ENCODE measurements at regions not wholly inside any gene's neighbourhood (a gene's known extent, or its start where the extent isn't known, plus 50 kb on each side); places are given as distances from the start of the nearest gene placed in this dataset.
"Not testable (repeated sequence)": the region's sequence is repeated elsewhere in the genome, so short reads cannot be mapped to it uniquely, and the experiment has no call there.

DNA sequence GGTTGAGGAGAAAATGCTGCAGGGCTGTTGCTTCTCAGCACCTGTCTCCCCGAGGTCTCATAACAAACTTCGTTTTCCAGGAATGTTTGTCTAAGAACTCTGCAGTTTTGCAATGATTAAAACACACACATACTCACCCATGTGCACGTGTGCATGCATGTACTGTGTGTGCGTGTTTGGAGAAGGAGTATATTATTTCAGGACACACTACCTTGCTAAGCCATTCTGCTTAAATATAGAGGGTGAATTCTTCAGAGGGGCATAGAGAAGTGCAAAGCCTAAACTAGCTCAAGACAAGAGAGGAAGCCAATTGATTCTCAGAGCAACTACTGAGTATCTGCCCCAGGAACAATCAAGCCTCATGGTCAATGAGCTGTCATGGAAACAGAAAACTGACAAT, 298.4 kb upstream of the MGMT start:
- intact Hi-C loops (cut with micrococcal nuclease), result no loop called here

DNA sequence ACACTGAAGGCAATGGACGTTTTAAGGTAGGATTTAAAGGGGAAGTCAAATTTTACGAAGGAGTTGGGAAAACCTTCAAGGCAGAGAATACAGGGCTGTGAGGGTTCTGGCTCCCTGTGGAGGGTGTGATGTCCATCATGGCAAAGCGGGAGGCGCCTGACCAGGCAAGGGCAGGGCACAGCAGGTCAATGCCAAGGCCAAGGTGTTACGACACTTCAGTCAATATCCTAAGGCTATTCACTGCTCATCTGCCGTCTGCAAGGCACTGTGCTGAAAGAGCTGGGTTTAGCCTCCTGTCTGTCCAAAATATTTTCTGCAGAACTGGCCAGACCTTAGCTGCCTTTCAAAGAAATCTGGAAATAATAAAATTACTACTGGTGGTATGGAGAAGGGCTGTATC, 297.9 kb upstream of the MGMT start:
- intact Hi-C loops (cut with micrococcal nuclease), result no loop called here

DNA sequence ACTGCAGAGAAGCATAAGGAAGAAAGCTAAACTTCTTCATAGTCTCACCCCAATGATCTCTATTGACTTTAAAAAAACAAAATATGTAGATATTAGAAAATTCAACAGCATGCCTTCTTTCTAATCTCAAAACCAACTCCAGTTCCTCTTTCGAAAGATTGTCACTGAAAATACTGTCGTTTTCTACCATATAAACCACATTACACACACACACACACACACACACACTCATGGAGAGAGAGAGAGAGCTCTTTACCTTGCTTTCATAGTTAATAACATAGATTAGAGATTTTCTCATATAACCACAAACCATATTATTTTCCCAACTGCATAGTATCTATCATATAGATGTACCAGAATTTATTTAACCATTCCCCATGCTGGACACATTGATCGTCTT, 296.2 kb upstream of the MGMT start:
- intact Hi-C loops (cut with micrococcal nuclease), result no loop called here

DNA sequence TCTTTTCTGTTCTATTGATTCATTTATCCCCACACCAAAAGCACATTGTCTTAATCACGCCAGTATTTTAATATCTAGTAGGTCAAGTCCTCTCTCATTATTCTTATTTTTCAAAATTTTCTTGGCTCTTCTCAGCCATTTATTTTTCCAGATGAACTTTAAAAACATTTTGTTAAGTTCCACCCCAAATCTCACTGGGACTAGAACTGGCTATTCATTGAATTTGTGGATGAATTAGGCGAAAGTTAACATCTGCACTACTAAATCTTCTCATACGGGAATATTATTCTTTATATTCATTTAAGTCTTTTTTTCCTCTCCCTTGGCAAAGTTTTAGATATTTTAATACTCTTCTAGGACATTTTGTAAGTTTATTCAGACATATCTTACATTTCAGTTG, 295.2 kb upstream of the MGMT start:
- intact Hi-C loops (cut with micrococcal nuclease), result no loop called here

- intact Hi-C loops (cut with micrococcal nuclease), result no loop called here
These were observed 292.6 kb upstream of the MGMT start for GRCh38 chr10:129174232-129175014.

DNA sequence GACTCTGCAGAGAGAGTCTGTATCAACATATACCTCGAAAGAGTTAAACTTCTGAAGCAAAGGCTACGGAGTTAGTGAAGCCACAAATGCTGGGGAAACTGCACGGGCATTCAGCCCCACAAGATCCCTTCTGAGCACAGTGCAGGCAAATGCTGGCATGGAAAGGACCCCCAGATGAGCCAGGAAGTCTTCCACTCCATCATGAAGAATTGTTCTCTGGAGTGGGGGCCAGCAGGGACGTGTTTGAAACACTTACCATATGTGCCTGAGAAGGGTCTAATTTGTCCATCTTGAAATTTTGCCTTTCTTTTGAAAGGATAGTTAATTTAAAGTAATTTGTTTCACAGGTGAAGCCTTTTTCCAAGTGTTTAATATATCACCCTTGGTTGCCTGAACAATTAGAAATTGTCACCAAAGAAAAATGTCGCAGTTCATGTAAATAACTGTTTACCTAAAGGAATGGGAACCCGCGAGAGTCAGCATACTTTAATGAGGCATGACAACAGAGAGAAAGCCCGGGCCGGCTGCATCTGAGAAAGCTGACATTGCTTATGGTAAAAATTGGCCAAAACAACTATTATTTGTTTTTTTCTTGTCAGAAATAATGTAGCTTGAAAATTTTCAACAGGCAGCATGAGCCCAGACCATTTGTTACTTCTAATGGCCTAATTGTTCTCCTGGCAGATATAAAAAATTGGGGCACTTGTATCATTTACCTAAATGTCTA, 287.6 kb upstream of the MGMT start:
- intact Hi-C loops (cut with micrococcal nuclease), result no loop called here

DNA sequence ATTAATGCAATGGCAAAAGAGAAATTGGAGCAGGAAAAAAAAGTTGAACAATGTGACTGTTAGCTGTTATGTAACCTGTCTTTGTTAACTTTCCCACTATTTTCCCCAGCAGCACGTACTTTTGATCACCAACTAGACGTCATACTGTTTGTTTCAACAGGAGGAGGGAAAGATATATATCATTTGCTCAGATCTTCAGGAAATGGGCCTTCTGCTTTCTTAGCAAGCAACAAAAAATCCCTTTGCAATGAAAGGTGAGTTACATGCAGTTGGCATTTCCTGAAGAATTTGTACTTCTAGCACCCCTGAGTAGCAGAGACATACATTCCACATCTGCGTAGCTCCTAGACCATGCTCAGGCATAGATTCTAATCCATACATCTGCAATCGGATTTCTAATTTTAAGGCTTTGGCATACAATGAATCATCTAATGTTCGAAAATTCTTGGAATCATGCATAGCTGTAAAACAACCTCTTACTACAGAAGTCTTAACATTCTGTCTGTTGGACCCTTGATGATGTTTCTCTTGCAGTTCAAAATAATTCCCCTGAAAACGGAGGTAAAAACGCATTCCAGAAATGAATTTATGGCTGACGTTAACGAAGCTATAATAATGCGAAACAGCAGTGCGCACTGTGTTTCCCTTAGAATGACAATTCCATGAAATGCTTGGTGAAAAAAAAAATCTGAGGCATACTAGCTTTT, 286.9 kb upstream of the MGMT start:
- intact Hi-C loops (cut with micrococcal nuclease), result no loop called here

DNA sequence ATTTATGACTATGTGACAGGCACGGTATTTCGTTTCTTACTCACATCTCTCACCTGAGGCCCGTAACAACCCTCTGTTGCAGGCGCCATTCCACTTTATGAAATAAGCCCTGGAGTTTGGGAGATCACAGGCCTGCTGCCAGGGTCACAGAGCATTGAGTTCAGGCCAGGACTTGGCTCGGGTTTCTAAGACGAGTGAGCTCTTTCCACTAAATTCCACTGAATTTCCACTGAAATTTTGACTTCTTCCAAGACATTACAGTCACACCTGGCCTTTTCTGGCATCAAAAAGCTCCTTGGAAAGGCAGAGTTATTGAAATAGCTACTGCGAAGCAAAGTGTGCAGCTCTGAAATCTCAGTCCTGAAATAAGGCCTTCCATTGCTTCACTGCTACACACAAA, 282.8 kb upstream of the MGMT start:
- intact Hi-C loops (cut with micrococcal nuclease), result no loop called here

GRCh38 chr10:129187331-129187730, 279.7 kb upstream of the MGMT start:
- intact Hi-C loops (cut with micrococcal nuclease), result no loop called here

DNA sequence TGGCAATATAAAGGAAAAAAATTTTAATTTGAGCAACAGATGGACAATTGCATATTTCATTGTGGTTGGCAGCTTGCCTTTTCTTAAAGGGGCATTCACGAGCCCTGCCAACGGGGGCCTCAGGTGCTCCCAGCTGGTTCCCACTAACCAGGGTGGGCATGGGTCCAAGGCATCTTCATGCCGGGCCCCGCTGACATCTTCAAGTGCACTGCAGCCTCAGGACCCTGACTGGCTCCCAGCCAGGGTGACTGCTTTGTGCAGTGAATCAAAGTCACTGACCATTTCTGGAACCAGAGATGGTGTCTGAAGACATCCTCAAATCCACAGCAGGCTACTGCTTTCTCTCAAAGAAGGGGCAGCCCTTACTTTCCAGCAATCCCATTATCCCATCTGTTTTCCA, 275.2 kb upstream of the MGMT start:
- intact Hi-C loops (cut with micrococcal nuclease), result no loop called here

- intact Hi-C loops (cut with micrococcal nuclease), result no loop called here
These were observed 274.5 kb upstream of the MGMT start for GRCh38 chr10:129192344-129193128.

DNA sequence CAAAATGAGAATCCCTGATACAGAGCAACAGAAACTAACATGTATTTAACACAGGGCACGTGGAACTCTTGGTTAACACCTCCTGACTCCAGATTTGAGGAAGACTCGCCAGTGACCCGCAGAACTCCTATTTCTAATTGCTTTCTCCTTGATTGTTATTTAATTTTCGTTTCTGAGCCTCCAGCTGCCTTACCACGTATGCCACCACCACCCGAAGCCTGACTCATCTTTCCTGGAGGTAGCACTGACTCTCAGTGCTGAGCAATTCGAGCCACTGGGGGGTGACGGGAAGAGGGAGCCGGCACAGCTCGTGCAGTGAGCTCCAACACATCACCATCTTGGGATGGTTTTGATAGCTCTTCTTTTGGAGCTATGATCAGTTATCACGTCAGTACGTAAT, 273.9 kb upstream of the MGMT start:
- intact Hi-C loops (cut with micrococcal nuclease), result no loop called here

- intact Hi-C loops (cut with micrococcal nuclease), result no loop called here
These were observed 272.7 kb upstream of the MGMT start for GRCh38 chr10:129194181-129194870.

DNA sequence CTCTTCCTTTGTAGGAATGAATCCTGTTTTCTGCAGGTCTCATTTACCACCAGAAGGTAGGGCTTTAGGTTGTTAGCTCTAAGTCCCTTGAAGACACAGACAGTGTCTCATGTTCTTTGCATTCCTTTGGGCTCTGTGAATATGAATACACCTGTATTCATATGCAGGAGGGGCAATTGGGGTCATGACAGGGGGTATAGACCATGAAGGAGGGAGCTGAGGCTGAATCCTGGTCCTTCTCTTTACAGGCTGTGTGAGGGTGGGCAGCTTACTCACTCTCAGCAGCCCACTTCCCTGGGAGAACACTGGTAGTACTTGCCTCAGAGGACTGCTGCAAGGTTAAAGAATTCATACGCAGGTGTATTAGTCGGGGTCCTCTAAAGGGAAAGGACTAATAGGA, 267.2 kb upstream of the MGMT start:
- intact Hi-C loops (cut with micrococcal nuclease), result no loop called here

GRCh38 chr10:129203819-129204218, 263.2 kb upstream of the MGMT start:
- intact Hi-C loops (cut with micrococcal nuclease), result no loop called here

DNA sequence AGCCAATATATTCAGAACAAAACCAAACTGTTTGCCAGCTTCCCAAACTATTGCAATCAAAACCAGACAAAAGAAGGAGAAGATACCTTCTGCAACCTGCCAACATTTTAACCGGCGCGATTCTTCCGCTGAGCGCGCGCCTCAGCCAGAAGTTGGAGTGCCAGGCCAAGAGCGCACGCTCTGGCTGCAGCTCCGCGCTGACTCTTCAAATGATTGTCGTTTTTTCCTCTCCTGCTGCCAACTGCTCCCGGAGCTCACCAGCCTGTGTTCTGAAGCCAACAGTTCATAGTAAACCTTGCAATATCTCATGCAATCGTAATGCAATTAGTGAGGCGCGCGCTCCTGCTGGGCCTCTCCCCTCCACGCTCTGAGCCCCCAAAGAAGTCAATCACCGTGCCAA, 259.7 kb upstream of the MGMT start:
- intact Hi-C loops (cut with micrococcal nuclease), result no loop called here

DNA sequence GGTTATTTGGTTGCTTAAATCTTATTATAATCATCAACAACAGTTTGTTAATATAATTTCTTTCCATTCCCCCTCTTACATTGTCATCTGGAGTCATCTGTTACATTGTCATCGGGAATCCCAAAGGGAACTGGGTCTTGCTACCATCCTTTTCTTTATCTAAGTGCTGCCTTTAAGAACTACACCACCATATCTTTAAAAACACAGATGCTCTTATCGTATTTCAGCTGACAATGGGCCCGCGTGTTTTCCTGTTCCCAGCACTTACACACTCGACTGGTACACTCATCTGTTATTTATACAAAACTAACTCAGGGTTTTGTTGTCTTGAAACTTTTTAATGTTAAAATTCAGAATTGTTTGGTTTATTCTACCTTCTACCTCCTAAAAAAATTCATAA, 256.2 kb upstream of the MGMT start:
- intact Hi-C loops (cut with micrococcal nuclease), result no loop called here

DNA sequence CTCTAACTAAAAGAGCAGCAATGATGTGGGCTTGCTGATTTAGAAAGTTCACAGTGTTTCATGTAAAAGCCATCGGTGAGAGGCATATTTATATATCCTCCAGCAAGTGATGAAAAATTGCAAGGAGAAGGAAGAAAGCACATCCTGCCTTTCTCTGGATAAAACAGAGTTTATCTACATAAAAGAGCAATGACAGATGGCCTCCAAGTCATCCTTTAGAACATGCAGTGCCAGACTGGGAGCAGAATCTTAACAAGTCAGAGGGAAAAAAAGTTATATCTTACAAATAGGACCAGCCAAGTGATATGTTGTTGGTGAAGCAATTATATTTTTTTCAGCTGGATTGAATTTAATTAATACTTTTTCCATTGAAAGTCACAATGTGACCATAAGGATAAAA, 253.8 kb upstream of the MGMT start:
- intact Hi-C loops (cut with micrococcal nuclease), result no loop called here

DNA sequence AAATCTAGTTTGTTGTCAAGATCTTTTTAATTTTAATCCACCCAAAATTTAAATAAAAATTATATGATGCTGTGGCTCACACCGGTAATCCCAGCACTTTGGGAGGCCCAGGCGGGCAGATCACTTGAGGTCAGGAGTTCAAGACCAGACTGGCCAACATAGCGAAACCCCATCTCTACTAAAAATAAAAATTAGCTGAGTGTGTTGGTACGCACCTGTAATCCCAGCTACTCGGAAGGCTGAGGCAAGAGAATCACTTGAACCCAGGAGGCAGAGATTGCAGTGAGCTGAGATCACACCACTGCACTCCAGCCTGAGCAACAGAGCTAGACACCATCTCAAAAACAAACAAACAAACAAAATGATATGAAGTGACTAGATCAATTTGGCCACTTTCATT, 253.0 kb upstream of the MGMT start:
- intact Hi-C loops (cut with micrococcal nuclease), result not testable (repeated sequence)

GRCh38 chr10:129219364-129219763, 247.7 kb upstream of the MGMT start:
- intact Hi-C loops (cut with micrococcal nuclease), result no loop called here

DNA sequence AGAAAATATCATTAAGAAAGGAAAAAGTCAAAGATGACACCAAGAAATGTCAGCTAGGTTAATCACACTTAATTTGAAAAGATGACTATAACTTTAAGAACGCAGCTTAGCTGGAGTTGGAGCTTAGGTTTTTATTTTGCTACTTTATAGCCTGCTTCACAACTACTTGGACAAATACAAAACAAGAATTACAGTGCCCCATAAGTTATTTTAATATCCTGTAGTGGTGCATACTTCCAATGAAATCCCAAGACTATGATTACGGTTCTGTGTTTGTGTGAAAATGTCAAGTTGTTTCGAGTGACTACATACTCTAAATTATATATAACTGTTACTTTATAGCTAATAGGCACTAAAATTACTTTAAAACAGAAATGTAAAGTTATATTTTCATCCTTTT, 244.6 kb upstream of the MGMT start:
- intact Hi-C loops (cut with micrococcal nuclease), result no loop called here

Measured in T-helper 1 cell treated with Interleukin-12 subunit alpha and Interleukin-12 subunit beta and Interleukin-4 antibody, amounts not matched to agents 30 ng/mL and 1 ng/mL, for 36 hours (primary cell).